ENCODE measurements at regions not wholly inside any gene's neighbourhood (a gene's known extent, or its start where the extent isn't known, plus 50 kb on each side); places are given as distances from the start of the nearest gene placed in this dataset.

DNA sequence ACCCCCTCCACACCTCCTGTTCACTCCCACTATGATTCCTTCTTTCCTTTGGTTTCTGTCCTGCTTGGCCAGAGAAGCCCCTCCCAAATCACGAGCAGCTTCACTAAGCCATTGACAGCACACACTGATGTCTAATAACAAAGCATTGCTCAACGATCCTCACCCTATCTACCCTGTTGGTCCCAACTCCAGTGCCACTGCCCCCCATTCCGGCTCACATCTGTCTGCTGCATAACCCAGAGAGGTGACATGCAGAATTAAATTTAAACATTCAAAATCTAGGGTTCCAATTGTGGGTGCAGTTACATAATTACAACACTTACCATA lies 236.9 kb downstream of the TTLL7 start:
- Histone ChIP-seq H3K36me3 (no peaks in the 10 kb centered on the region), H3K4me3 (no peak overlapping the region), H3K27me3 (no peaks in the 10 kb centered on the region), H3K27ac (no peak overlapping the region), H3K9me3 (no peaks in the 10 kb centered on the region), H3K4me1 (no peaks in the 10 kb centered on the region)
- DNase-seq (no peak), ATAC-seq (no peak)
- intact Hi-C loops (cut with DNase I), result no loop called here
- TF ChIP-seq CTCF (IDR thresholded peaks at IDR 0.05), result no peak

DNA sequence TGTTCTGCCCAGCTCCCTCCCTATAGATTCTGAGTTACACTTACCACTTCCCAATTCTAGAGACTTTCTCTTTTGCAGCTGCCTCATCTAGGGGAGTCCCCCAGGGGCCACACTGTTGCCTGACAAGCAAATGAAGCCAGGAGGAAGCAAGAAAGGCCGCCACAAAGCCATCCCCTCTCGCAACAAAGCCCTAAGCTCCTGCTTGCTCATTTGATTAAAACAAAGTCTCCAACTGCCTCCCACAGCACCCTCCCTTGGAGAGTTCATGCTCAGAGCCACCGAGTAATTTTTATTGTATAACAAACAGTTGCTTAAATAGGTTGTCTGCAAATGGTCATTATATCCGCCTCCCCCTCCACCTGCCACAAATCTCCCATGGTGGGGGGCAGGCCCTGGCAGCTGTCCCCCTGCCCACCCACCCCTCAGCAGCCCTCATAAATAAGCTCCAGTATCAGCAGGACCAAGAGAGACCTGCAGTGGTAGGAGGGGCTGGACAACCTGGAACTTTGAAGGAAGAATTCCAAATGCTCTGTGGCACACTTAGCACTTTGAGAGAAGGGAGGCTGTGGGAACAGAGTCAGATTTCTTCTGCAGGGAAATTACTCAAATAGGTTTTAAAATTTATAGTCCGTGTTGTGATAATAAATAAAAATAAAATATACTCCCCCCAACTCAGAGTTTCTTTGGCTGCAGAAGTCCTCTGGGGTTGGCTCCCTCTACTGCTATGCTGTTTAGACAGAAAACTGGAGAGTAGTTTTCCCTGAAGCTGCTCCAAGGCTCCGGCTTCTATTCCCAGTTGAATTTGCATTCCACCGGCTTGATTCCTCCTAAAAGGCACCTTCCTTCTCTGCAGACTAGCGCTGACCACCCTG lies 237.5 kb downstream of the TTLL7 start:
- TF ChIP-seq CTCF (IDR thresholded peaks at IDR 0.05), result no peak
- Histone ChIP-seq H3K9me3 (no peaks in the 10 kb centered on the region), H3K27ac (no peak overlapping the region), H3K4me1 (no peaks in the 10 kb centered on the region), H3K36me3 (no peaks in the 10 kb centered on the region), H3K27me3 (no peaks in the 10 kb centered on the region), H3K4me3 (no peak overlapping the region)
- ATAC-seq, result no peak
- intact Hi-C loops (cut with DNase I), result no loop called here
- DNase-seq, result no peak

DNA sequence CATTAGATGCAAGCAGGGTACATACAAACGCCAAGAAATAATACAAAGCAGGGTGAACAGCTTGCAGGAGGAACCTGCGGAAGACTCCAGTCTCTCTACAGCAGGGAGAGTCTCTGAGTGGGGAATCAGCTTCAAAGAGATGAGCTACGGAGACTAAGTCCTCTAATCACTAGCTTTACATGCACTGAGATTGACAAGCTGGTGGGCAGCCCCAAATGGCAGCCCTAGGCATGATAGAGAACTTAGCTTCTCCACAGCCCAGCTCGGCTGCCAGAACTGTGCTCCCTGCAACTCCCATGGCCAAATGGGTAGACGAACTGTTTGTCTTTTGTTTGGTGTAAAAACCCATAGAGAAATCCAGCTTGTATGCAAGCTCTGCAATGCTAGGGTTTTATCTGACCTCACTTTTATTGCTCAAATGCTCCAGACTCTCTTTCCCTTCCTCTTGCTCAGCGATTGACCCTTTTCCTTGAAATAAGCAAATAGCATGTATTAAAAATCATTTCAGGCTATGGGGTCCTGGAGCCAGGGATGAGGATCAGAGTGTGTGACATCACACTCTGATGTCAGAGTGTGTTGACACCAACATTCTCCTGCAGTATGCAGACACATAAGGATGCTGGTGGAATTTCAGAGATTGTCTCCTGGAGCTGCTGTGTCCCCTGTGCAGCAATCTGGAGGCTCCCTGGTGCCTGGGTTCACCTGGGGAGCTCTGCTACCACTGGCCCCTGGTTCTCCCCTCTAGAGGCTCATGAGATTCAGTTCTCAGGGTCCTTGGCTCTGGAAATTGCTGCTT lies 238.5 kb downstream of the TTLL7 start:
- Histone ChIP-seq H3K36me3 (no peaks in the 10 kb centered on the region), H3K4me1 (no peaks in the 10 kb centered on the region), H3K27ac (no peak overlapping the region), H3K27me3 (no peaks in the 10 kb centered on the region), H3K4me3 (no peak overlapping the region), H3K9me3 (no peaks in the 10 kb centered on the region)
- ATAC-seq (no peak), DNase-seq (no peak)
- TF ChIP-seq CTCF (IDR thresholded peaks at IDR 0.05), result no peak
- intact Hi-C loops (cut with DNase I), result no loop called here

GRCh38 chr1:83756984-83757717 lies 241.8 kb downstream of the TTLL7 start:
- ATAC-seq, result no peak
- Histone ChIP-seq H3K27ac (no peak overlapping the region), H3K36me3 (no peaks in the 10 kb centered on the region), H3K27me3 (no peaks in the 10 kb centered on the region), H3K9me3 (no peaks in the 10 kb centered on the region), H3K4me3 (no peak overlapping the region), H3K4me1 (no peaks in the 10 kb centered on the region)
- intact Hi-C loops (cut with DNase I), result no loop called here
- DNase-seq, result no peak
- TF ChIP-seq CTCF (IDR thresholded peaks at IDR 0.05), result no peak

- Histone ChIP-seq H3K36me3 (no peaks in the 10 kb centered on the region), H3K27me3 (no peaks in the 10 kb centered on the region), H3K27ac (no peak overlapping the region), H3K9me3 (no peaks in the 10 kb centered on the region), H3K4me3 (no peak overlapping the region), H3K4me1 (no peaks in the 10 kb centered on the region)
- DNase-seq (no peak), ATAC-seq (no peak)
- TF ChIP-seq CTCF (IDR thresholded peaks at IDR 0.05), result no peak
- intact Hi-C loops (cut with DNase I), result no loop called here
These were observed 247.3 kb downstream of the TTLL7 start for GRCh38 chr1:83751602-83752001.

Measured in left lung (tissue), 4 donors.